GM21737 (cell line): ENCODE measurements at regions not wholly inside any gene's neighbourhood (a gene's known extent, or its start where the extent isn't known, plus 50 kb on each side); places are given as distances from the start of the nearest gene placed in this dataset.
"Not testable (repeated sequence)": the region's sequence is repeated elsewhere in the genome, so short reads cannot be mapped to it uniquely, and the experiment has no call there.

Source experiments
- ATAC-seq: cut with Tn5 transposase; IDR thresholded peaks from one replicate; pipeline ENCODE4 v1.9.1; 2021; ENCODE audit warnings: mild to moderate bottlenecking, moderate library complexity; ENCODE audit not compliant: unreplicated experiment

- no peak for ATAC-seq
Observed at GRCh38 chr9:2493109-2493508, 128.5 kb upstream of the VLDLR start.

DNA sequence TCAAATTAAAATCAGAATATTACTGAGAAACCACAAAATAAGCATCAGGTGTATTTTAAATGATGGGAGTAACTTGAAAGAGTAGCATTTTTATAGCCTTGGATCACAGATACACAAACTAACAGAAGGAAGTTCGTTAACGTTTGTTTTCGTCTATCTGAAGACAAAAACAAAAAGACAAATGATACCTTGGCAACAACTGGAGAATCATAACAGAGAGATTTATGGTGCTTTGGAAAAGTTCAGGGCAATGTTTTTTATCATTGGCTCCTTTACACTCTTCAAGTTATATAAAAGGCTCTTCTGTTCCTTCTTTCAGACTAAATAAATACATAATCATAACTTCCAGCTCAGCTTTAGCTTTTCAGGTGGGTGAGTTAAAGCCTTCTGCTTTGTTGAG is 128.1 kb upstream of the VLDLR start:
- ATAC-seq: no peak

DNA sequence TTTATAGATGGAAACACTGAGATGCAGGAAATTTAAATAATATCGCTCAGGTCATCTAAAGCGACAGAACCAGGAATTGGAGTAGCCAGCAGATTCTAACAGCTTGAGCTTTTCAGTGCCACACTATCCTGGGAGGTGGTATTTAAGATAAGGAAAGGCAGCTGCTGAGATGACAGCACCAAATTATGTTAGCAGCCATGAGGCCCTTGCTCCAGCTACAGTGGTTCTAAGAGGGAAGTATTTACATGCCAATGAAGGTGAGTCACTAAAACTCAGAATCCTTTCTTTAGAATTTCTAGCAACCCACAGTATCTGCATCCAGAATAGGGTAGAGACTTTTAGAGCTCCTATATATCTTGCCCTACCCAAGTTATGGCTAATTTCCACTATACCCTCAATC is 127.0 kb upstream of the VLDLR start:
- ATAC-seq: no peak

DNA sequence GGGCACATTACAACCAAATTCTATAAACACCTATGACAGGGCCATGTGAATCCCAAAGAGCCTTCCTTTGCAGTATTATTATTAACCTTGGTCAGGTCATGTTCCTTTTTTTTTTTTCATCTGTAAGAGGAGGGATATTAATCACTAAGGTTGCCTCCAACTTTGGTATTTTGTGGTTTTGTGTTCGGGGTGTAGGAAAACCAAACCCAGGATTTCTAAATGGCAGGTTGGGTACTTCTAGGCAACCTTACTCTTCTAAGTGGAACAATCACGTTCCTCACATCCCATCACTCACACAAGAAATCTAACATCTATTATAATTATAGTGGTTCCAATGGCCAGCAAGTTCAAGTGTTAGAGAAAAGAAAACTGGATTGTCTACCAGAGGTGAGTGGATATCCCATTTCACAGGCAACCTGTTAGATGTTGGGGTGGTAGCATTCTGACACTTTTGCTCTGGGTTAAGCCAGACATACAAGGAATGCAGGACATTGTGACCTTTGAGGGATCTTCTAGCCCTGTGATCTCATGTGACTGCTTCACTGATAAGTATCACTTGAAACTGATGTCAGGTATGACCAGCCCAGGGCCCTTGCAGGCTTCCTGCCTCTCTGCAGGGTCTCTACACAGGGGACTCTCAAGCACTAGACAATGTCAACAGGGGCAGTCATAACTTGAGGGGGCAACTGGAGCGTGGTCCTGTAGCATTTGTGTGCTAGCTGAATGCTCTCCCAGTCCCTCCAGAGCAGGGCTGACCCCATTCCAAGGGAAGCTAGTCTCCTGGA is 126.2 kb upstream of the VLDLR start:
- ATAC-seq: no peak

DNA sequence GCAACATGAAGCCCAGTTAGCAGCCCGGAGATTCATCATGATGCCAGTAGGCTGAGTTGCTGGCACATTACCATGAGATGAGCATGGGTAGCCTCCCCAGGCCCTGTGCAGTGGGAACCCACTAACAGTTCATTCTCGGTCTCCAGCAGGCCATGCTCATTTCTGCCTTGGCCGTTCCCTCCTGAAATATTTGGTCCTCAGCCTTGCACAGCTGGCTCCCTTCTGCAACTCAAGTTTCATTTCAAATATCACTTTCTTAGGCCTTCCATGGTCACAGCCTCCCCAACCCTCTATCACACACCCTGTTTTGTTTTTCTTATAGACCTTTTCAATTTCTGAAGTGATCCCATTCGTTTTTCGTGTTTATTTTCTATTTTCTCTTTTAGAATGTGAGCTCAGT is 125.4 kb upstream of the VLDLR start:
- ATAC-seq: no peak

DNA sequence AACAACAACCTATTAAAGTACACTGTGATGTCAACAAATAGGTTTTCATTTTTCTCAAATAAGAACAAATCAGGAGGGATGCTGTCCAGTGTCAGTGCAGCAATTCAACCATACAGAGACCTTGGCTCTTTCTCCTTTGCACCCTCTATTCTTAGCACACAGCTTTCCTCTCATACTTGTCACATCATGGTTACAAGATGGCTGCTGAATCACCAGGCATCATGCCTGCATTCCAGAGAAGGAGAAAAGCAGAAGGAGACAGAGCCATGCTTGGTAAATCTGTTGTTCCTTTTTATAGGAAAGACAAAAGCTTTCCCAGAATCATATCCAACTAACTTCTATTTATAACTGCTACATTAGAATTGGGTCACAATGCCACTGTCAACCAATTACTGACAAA is 124.7 kb upstream of the VLDLR start:
- ATAC-seq: no peak

DNA sequence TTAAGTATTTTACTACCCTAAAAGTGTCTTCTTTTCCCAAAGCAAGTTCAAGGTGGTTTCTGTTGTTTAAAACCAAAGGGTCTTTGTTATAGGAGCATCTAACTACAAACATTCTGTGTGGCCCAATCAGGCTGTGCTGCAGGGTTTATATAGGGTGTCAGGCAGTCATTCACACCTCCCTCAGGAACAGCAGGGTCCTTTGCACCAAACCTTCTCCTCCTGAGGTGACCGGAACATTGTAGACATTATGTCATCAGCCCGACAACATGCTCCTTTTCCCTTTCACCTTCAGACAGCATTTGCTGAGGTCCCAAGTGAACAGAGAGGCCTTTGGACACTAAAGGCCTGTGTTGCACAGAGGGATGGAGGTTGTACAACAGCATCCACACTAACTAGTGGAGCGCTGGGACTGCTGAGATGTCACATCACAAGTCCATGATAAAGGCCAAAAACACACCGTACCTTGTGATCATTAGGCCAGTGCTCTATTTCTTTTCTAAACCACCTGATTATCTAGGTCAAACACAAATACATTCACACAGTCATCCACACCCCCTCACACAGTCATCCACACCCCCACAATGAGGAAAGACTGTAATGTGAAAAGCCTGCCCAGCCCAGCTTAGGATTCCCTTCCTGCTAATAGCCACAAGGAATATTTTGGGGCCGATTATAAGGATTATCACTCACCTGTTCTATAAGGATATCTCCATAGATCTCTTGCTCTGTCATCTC is 123.8 kb upstream of the VLDLR start:
- ATAC-seq: no peak

GRCh38 chr9:2502210-2502609 is 119.4 kb upstream of the VLDLR start:
- no peak for ATAC-seq

DNA sequence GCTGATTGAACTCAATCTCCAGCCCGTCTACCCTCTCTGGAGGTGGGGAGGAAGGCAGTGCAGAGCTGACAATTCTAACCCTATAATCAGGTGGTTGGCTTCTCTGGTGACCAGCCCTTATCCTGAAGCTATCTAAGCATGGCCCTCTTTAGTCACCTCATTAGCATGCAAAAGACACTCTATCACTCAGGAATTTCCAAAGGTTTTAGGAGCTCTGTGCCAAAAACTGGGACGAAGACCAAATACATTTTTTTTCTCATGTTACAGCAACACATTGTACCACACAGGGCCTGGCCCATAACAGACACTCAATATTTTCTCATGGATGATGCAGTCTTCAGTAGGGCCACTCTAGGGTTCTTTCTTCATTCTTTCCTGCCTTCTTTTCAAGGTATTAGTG is 118.8 kb upstream of the VLDLR start:
- ATAC-seq: no peak

DNA sequence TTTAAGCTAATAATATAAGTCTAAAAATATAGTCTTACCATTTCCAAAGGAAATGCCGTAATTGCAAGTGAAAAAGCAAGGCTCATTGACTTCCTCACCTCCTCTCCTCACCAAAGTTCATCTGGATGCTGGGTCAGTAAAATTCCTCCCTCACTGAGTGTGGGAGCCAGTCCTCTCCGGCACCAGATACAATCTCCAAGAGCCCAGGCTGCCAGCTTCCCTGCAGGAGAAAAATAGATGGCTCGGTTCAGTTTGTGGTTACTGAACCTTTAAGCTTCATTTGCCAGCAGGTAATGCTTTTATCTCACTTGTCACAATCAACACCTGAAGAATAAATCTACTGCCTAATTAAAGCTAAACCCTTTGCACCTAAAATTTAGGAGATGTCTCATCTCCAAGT is 115.3 kb upstream of the VLDLR start:
- no peak for ATAC-seq

GRCh38 chr9:2523591-2523990 is 98.0 kb upstream of the VLDLR start:
- no peak for ATAC-seq

- no peak for ATAC-seq
Observed at GRCh38 chr9:2524601-2525000, 97.0 kb upstream of the VLDLR start.

DNA sequence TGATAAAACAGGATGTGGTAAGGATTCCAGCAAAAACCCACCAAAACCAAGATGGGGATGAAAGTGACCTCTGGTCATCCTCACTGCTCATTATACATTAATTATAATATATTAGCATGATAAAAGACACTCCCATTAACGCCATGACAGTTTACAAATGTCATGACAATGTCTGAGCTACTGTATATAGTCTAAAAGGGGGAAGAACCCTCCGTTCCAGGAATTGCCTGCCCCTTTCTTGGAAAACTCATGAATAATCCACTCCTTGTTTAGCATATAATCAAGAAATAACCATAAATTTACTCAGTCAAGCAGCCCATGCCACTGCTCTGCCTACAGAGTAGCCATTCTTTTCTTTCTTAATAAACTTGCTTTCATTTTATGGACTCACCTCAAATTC is 96.4 kb upstream of the VLDLR start:
- ATAC-seq: no peak

DNA sequence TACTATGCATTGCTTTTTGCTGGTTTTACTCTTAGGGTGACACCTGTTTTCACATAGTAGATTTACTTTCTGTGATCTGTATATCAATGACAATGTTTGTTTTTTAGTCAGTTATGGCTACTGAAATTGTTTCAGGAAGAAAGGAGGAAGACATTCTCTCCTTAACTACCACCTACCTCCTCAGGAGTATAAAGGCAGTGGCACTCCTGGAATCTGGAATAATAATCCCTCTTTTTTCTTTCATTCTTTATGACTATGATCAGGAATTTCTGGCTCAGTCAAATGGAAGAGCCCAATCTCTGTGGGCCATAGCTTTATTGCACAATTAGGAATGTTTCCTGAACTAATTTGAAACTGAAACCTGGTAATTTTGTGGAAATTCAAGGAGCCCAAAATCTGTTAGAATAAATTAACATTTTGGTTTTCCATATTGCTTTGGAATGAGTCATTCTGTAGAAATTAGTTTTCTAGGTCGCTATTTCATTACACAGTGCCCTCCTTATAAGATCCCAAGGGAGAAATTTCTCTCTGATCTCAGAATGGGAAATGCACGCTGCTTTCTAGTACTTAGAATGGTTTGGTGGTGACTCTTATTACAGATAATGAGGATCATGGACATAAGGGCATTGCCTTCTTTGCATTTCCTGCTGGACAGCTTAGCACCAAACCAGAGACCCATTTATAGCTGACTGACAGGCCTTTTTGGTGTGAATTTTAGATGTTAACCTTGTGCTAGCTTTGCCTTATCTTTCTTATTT is 95.3 kb upstream of the VLDLR start:
- no peak for ATAC-seq

- no peak for ATAC-seq
Observed at GRCh38 chr9:2531481-2531880, 90.1 kb upstream of the VLDLR start.

DNA sequence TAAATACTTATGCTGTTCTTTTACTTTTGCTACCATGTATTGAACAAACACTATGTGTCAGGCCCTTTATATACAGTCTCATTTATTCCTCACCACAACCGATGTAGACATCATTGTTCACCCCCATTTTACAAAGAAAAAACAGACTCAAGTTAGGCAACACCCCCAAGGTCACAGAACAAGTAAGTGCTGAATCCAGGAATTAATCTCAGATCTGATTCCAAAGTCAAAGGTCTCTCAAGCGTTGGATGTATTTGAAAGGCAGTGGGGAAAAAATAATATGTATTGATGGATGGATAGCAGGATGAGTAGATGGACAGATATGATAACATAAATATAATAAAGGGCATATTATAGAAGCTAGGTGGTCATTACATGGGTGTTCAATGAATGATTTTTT is 85.1 kb upstream of the VLDLR start:
- ATAC-seq: no peak

DNA sequence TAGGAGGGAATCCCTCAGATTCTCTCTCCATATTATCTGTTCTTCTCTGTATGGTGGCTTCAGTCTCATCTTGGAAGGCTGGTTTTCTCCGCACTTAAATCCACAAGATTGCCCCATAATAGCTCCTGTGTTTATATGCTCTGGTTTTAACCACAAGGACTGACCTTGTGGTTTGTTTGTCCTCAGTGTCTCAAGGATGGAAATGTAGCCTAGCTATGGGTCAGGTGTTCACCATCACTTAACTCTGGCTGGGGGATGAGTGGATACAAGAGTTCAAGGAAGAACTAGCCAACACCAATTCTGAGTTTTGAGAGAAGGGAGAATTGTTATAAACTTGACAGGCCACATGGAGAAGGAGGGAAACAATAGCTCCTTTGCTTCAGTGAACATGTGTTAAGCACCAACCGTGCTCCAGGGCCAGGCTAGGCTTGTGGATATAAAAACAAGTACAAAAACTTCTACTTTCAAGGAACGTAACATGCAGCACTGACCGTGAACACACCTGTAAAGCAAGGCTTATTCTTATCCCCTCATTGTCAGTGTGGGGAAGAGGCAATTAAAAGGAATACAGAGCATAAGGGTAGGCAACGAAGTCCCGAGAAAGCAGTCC is 75.6 kb upstream of the VLDLR start:
- ATAC-seq: no peak

DNA sequence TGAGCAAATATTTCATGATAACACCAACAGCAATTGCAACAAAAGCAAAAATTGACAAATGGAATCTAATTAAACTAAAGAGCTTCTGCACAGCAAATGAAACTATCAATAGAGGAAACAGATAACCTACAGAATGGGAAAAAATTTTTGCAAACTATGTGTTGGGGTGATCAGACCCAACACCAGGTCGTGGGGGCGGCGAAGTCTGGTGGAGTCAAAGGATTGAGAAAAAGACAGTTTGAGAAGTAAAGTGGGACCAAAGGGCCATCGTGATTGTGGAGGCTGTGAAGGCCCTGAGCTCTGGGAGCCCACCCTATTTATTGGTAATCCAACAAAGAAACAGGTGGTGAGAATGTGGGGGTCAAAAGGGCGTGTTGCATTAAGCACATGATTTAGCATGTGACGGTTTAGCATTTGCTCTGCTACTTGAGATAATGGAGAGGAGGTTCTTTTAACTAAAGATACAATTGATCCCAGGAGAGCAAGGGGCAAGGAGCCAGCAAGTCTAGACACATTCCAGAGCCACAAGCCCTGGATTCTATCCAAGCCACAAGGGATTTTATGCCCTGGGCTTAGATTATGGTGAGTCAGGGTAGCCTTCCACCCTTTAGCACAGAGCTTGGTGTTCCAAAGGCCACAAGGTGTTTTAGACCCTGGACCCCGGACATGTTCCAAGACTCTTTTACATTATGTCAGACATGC is 65.5 kb upstream of the VLDLR start:
- not testable (repeated sequence) for ATAC-seq

GRCh38 chr9:2557693-2558092 is 63.9 kb upstream of the VLDLR start:
- no peak for ATAC-seq

GRCh38 chr9:2559192-2560152 is 62.1 kb upstream of the VLDLR start:
- ATAC-seq: no peak
